H1 (cell line): ENCODE measurements at regions not wholly inside any gene's neighbourhood (a gene's known extent, or its start where the extent isn't known, plus 50 kb on each side); places are given as distances from the start of the nearest gene placed in this dataset.
A peak's percentile ranks its signal among the peaks of the same experiment; 100 is the strongest.

Experiments
- ASH2L ChIP-seq: fragments of 200-600, 300-600 bp; sonication (generic); IDR thresholded peaks from one replicate; pipeline ENCODE4 v1.7.1; 2017; ENCODE audit warnings: low read length
- BACH1 ChIP-seq: IDR thresholded peaks from 2 replicates; pipeline ENCODE4 v1.6.1; 2012; ENCODE audit warnings: low read length, improper control_type of control experiment
- EP300 ChIP-seq, 2 experiments: IDR thresholded peaks; 1 replicate in 1 of 2; 2 replicates in 1 of 2; pipeline ENCODE4 v1.6.1; 2011 to 2012; ENCODE audit warnings: low read depth in 2 of 2, low read length in 2 of 2, mild to moderate bottlenecking in 2 of 2, borderline replicate concordance in 1 of 2, inconsistent platforms in 1 of 2, moderate library complexity in 1 of 2
- RAD21 ChIP-seq, 2 experiments: IDR thresholded peaks in 1 of 2; conservative IDR thresholded peaks in 1 of 2; 2 replicates each; pipeline ENCODE4 v1.6.1; 2011; ENCODE audit warnings: low read depth in 2 of 2, low read length in 2 of 2, improper control_type of control experiment in 1 of 2, inconsistent platforms in 1 of 2, mild to moderate bottlenecking in 1 of 2, moderate library complexity in 1 of 2
- RXRA ChIP-seq: IDR thresholded peaks from 2 replicates; pipeline ENCODE4 v1.6.1; 2011; ENCODE audit warnings: low read depth, mild to moderate bottlenecking, low read length, moderate library complexity; ENCODE audit not compliant: insufficient read depth
- SIN3A ChIP-seq, 2 experiments: IDR thresholded peaks in 1 of 2; conservative IDR thresholded peaks in 1 of 2; 2 replicates each; pipeline ENCODE4 v1.6.1; 2011 to 2012; ENCODE audit warnings: low read length in 2 of 2, improper control_type of control experiment in 1 of 2, low read depth in 1 of 2, mild to moderate bottlenecking in 1 of 2
- SIRT6 ChIP-seq: IDR thresholded peaks from one replicate; pipeline ENCODE4 v1.7.1; 2012; ENCODE audit warnings: low read length, inconsistent platforms
- SP2 ChIP-seq: IDR thresholded peaks from 2 replicates; pipeline ENCODE4 v1.6.1; 2012; ENCODE audit warnings: mild to moderate bottlenecking, low read length, inconsistent platforms
- TAF7 ChIP-seq: optimal IDR thresholded peaks from 2 replicates; pipeline ENCODE3; 2011; ENCODE audit warnings: low read depth, mild to moderate bottlenecking, inconsistent platforms, low read length, moderate library complexity, borderline replicate concordance
- TF ChIP-seq, protein P1 (sequence below): fragments of 300-600 bp; sonication (generic); IDR thresholded peaks from 2 replicates; pipeline ENCODE4 v1.7.1; 2012; ENCODE audit warnings: low read length, moderate library complexity, mild to moderate bottlenecking, inconsistent platforms; ENCODE audit not compliant: insufficient replicate concordance

DNA sequence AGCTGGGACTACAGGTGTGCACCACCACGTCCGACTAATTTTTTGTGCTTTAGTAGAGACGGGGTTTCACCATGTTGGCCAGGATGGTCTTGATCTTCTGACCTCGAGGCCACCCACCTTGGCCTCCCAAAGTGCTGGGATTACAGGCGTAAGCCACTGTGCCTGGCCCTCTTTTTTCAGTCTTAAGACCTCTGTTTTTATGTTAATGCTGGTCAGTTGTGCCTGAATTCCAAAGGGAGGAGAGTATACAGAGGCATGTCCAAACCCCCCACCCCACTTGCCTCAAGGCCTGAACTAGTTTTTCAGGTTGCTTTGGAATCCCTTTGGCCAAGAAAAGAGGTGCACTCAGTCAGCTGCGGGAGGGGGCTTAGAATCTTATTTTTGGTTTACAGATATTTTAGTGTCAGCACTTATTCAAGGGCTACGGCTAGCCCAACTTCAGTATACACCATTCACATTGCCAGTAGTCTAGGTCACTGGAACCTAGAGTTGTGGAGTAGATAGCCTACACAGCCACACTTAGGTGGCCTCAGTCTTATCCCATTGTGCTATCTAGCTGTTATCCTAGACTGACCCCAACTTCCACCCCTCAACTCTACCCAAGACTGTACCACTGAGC is 128.0 kb upstream of the TPM1 start (continued):
- TF ChIP-seq, protein P1, sequence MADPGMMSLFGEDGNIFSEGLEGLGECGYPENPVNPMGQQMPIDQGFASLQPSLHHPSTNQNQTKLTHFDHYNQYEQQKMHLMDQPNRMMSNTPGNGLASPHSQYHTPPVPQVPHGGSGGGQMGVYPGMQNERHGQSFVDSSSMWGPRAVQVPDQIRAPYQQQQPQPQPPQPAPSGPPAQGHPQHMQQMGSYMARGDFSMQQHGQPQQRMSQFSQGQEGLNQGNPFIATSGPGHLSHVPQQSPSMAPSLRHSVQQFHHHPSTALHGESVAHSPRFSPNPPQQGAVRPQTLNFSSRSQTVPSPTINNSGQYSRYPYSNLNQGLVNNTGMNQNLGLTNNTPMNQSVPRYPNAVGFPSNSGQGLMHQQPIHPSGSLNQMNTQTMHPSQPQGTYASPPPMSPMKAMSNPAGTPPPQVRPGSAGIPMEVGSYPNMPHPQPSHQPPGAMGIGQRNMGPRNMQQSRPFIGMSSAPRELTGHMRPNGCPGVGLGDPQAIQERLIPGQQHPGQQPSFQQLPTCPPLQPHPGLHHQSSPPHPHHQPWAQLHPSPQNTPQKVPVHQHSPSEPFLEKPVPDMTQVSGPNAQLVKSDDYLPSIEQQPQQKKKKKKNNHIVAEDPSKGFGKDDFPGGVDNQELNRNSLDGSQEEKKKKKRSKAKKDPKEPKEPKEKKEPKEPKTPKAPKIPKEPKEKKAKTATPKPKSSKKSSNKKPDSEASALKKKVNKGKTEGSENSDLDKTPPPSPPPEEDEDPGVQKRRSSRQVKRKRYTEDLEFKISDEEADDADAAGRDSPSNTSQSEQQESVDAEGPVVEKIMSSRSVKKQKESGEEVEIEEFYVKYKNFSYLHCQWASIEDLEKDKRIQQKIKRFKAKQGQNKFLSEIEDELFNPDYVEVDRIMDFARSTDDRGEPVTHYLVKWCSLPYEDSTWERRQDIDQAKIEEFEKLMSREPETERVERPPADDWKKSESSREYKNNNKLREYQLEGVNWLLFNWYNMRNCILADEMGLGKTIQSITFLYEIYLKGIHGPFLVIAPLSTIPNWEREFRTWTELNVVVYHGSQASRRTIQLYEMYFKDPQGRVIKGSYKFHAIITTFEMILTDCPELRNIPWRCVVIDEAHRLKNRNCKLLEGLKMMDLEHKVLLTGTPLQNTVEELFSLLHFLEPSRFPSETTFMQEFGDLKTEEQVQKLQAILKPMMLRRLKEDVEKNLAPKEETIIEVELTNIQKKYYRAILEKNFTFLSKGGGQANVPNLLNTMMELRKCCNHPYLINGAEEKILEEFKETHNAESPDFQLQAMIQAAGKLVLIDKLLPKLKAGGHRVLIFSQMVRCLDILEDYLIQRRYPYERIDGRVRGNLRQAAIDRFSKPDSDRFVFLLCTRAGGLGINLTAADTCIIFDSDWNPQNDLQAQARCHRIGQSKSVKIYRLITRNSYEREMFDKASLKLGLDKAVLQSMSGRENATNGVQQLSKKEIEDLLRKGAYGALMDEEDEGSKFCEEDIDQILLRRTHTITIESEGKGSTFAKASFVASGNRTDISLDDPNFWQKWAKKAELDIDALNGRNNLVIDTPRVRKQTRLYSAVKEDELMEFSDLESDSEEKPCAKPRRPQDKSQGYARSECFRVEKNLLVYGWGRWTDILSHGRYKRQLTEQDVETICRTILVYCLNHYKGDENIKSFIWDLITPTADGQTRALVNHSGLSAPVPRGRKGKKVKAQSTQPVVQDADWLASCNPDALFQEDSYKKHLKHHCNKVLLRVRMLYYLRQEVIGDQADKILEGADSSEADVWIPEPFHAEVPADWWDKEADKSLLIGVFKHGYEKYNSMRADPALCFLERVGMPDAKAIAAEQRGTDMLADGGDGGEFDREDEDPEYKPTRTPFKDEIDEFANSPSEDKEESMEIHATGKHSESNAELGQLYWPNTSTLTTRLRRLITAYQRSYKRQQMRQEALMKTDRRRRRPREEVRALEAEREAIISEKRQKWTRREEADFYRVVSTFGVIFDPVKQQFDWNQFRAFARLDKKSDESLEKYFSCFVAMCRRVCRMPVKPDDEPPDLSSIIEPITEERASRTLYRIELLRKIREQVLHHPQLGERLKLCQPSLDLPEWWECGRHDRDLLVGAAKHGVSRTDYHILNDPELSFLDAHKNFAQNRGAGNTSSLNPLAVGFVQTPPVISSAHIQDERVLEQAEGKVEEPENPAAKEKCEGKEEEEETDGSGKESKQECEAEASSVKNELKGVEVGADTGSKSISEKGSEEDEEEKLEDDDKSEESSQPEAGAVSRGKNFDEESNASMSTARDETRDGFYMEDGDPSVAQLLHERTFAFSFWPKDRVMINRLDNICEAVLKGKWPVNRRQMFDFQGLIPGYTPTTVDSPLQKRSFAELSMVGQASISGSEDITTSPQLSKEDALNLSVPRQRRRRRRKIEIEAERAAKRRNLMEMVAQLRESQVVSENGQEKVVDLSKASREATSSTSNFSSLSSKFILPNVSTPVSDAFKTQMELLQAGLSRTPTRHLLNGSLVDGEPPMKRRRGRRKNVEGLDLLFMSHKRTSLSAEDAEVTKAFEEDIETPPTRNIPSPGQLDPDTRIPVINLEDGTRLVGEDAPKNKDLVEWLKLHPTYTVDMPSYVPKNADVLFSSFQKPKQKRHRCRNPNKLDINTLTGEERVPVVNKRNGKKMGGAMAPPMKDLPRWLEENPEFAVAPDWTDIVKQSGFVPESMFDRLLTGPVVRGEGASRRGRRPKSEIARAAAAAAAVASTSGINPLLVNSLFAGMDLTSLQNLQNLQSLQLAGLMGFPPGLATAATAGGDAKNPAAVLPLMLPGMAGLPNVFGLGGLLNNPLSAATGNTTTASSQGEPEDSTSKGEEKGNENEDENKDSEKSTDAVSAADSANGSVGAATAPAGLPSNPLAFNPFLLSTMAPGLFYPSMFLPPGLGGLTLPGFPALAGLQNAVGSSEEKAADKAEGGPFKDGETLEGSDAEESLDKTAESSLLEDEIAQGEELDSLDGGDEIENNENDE = no peak
- no peak for TF ChIP-seq SIN3A (conservative IDR thresholded peaks at IDR 0.05 in 1 of 2, IDR thresholded peaks at IDR 0.05 in 1 of 2; ENCODE audit: low read depth in 1 of 2, low read length in 2 of 2)
- no peak for TF ChIP-seq TAF7
- no peak for TF ChIP-seq EP300 (IDR thresholded peaks at IDR 0.05; ENCODE audit: borderline replicate concordance in 1 of 2, low read depth in 2 of 2, low read length in 2 of 2)
- no peak for TF ChIP-seq RXRA
- TF ChIP-seq BACH1 = no peak
- TF ChIP-seq ASH2L = peak; percentile 82
- no peak for TF ChIP-seq RAD21 (IDR thresholded peaks at IDR 0.05 in 1 of 2, conservative IDR thresholded peaks at IDR 0.05 in 1 of 2; ENCODE audit: low read depth in 2 of 2, low read length in 2 of 2)
- no peak for TF ChIP-seq SIRT6
- TF ChIP-seq SP2 = no peak
